Loucy (cell line): ENCODE measurements at regions not wholly inside any gene's neighbourhood (a gene's known extent, or its start where the extent isn't known, plus 50 kb on each side); places are given as distances from the start of the nearest gene placed in this dataset.

Source experiments
- EZH2phosphoT487 ChIP-seq: fragments of 200-600 bp; IDR thresholded peaks from 2 replicates; pipeline ENCODE4 v1.6.1; 2018; ENCODE audit warnings: antibody characterized with exemption, mild to moderate bottlenecking, moderate library complexity, borderline replicate concordance
- TF ChIP-seq, protein P1 (sequence below): fragments of 200-600 bp; sonication (generic); conservative IDR thresholded peaks from 2 replicates; pipeline ENCODE4 v1.5.1; 2014; ENCODE audit warnings: mild to moderate bottlenecking, antibody characterized with exemption, low read length

DNA sequence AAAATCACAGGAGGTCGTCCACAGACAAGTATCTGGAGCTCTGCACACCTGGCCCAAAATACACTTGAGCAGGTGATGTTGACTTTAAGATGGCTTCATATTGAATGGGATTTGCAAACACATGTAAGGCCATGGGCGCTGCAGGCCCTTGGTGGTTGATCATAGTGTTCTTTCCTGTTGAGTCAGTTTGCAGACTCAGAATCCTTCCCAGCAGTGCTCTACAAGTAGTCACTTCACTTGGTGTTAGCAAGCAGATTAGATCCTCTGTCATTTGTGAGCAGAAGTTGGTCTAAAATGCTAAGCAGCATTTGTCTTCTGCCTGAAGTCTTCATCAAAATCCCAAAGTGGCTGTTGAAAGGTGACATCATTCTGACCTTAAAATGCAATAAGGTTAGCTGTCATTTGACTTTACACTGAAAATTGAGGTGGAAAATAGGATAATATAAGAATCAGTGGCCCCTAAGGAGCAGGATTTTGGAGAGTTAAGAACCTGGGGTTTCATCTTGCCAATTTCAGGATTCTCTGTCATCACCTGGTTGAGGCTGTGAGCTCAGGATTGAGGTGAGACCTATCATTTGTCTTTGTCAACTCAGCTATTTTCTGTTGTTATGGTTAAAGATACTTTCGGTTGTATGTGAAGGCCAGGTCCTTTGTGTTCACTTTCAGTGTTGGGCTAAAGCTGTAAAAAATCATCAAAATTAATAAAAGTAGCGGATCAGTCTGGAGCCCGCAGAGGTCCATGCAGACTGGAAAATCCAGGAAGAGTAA, 114.5 kb downstream of the LRRC70 start:
- TF ChIP-seq, protein P1, sequence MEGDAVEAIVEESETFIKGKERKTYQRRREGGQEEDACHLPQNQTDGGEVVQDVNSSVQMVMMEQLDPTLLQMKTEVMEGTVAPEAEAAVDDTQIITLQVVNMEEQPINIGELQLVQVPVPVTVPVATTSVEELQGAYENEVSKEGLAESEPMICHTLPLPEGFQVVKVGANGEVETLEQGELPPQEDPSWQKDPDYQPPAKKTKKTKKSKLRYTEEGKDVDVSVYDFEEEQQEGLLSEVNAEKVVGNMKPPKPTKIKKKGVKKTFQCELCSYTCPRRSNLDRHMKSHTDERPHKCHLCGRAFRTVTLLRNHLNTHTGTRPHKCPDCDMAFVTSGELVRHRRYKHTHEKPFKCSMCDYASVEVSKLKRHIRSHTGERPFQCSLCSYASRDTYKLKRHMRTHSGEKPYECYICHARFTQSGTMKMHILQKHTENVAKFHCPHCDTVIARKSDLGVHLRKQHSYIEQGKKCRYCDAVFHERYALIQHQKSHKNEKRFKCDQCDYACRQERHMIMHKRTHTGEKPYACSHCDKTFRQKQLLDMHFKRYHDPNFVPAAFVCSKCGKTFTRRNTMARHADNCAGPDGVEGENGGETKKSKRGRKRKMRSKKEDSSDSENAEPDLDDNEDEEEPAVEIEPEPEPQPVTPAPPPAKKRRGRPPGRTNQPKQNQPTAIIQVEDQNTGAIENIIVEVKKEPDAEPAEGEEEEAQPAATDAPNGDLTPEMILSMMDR = no peak
- no peak for TF ChIP-seq EZH2phosphoT487
